ENCODE measurements at regions not wholly inside any gene's neighbourhood (a gene's known extent, or its start where the extent isn't known, plus 50 kb on each side); places are given as distances from the start of the nearest gene placed in this dataset.

GRCh38 chr2:30396436-30397232, 50.4 kb upstream of the LCLAT1 start:
- no peak for DNase-seq
- Mint-ChIP-seq H3K27me3 (ENCODE audit: low read depth in 3 of 3) (peaks cover 0 to 13% (median 5%) of the 10 kb centered on the region in 3 donors), H3K4me3 (no peak overlapping the region), H3K4me1 (peaks cover 5% of the 10 kb centered on the region), H3K9me3 (no peaks in the 10 kb centered on the region), H3K27ac (no peak overlapping the region), H3K36me3 (no peaks in the 10 kb centered on the region)
- TF ChIP-seq, protein P1, sequence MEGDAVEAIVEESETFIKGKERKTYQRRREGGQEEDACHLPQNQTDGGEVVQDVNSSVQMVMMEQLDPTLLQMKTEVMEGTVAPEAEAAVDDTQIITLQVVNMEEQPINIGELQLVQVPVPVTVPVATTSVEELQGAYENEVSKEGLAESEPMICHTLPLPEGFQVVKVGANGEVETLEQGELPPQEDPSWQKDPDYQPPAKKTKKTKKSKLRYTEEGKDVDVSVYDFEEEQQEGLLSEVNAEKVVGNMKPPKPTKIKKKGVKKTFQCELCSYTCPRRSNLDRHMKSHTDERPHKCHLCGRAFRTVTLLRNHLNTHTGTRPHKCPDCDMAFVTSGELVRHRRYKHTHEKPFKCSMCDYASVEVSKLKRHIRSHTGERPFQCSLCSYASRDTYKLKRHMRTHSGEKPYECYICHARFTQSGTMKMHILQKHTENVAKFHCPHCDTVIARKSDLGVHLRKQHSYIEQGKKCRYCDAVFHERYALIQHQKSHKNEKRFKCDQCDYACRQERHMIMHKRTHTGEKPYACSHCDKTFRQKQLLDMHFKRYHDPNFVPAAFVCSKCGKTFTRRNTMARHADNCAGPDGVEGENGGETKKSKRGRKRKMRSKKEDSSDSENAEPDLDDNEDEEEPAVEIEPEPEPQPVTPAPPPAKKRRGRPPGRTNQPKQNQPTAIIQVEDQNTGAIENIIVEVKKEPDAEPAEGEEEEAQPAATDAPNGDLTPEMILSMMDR (IDR thresholded peaks at IDR 0.05): no peak
- H4K20me1 ChIP-seq (ENCODE audit: insufficient read depth, low read length): no peaks in the 10 kb centered on the region
- no peaks in the 10 kb centered on the region for H3K27me3 ChIP-seq (ENCODE audit: control insufficient read depth in 2 of 2, insufficient read depth in 2 of 2, low read length in 2 of 2)
- H3K79me2 ChIP-seq (ENCODE audit: insufficient read depth, low read length): no peaks in the 10 kb centered on the region
- H3K36me3 ChIP-seq (replicated peaks in 1 of 2; ENCODE audit: control insufficient read depth in 1 of 2, insufficient read depth in 2 of 2, low read length in 2 of 2): no peaks in the 10 kb centered on the region
- no peak overlapping the region for H3K27ac ChIP-seq (ENCODE audit: low read depth in 1 of 2, low read length in 2 of 2)
- 92% methylated on average over 3 of the region's 4 CpGs for WGBS (ENCODE audit: insufficient coverage)
- H3K4me2 ChIP-seq (replicated peaks; ENCODE audit: extremely low read depth, low read length, poor library complexity, severe bottlenecking): no peak overlapping the region
- H3K4me3 ChIP-seq (replicated peaks in 1 of 3; ENCODE audit: low read depth in 2 of 3, low read length in 3 of 3): no peak overlapping the region
- H2AFZ ChIP-seq (ENCODE audit: insufficient read depth, low read depth, low read length, poor library complexity, severe bottlenecking): no peak overlapping the region
- no peaks in the 10 kb centered on the region for H3K4me1 ChIP-seq (ENCODE audit: control insufficient read depth in 1 of 2, insufficient read depth in 2 of 2, low read length in 2 of 2)
- no peak overlapping the region for H3K9ac ChIP-seq (ENCODE audit: insufficient read depth, low read length, poor library complexity, severe bottlenecking)
- intact Hi-C loops (cut with micrococcal nuclease): no loop called here
- H3K9me3 ChIP-seq (replicated peaks in 1 of 2; ENCODE audit: control insufficient read depth in 1 of 2, insufficient read depth in 1 of 2, low read length in 2 of 2): no peaks in the 10 kb centered on the region

All from CD14-positive monocyte (primary cell).